ENCODE measurements at regions not wholly inside any gene's neighbourhood (a gene's known extent, or its start where the extent isn't known, plus 50 kb on each side); places are given as distances from the start of the nearest gene placed in this dataset.
A peak's percentile ranks its signal among the peaks of the same experiment; 100 is the strongest.

- Histone ChIP-seq H3K27me3 (ENCODE audit: control insufficient read depth, insufficient read depth, low read length) (no peaks in the 10 kb centered on the region), H3K4me3 (ENCODE audit: low read depth, low read length) (no peak overlapping the region), H3K36me3 (ENCODE audit: control insufficient read depth, insufficient read depth, low read length) (no peaks in the 10 kb centered on the region)
- no peak for TF ChIP-seq CTCF (IDR thresholded peaks at IDR 0.05; ENCODE audit: insufficient read depth, low read length, severe bottlenecking)
- no peak for FAIRE-seq
- DNase-seq (ENCODE audit: low read depth): no peak
Measured at GRCh38 chr5:143930561-143930960, 118.6 kb downstream of the HMHB1 start.

DNA sequence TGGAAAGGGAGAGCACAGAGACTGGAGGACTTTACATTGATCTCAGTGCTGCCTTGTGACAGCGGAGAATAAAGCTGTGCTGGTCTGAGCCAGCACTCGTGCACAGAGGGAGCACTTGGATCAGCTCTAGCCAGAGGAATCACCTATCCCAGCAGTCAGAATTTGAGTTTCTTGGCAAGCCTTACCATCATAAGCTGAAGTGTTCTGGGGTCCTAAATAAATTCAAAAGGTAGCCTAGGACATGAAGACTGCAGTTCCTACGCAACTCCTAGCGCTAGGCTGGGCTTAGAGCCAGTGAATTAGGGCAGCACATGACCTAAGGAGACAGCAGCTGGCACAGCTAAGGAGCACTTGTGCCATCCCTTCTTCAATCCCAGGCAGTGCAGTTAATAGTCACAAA lies 119.5 kb downstream of the HMHB1 start:
- no peak for TF ChIP-seq CTCF (IDR thresholded peaks at IDR 0.05; ENCODE audit: insufficient read depth, low read length, severe bottlenecking)
- FAIRE-seq: no peak
- H3K27me3 ChIP-seq (ENCODE audit: control insufficient read depth, insufficient read depth, low read length): no peaks in the 10 kb centered on the region
- H3K36me3 ChIP-seq (ENCODE audit: control insufficient read depth, insufficient read depth, low read length): no peaks in the 10 kb centered on the region
- no peak for DNase-seq (ENCODE audit: low read depth)
- H3K4me3 ChIP-seq (ENCODE audit: low read depth, low read length): no peak overlapping the region

DNA sequence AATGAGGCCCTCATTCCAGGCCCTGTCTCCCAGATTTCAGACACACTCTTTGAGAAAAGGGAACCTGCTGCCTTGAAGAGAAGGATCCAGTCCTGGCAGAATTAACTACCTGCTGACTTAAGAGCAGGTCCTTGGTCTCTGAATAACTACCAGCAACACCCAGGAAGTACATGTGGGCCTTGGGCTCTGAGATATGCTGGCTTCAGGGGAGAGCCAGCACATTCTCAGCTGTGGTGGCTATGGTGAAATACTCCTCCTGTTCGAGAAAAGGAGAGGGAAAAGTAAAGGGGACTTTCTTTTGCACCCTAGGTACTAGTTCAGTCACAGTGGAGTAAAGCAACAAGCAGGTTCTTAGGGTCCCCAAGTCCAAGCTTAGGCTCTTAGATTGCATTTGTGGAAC lies 120.0 kb downstream of the HMHB1 start:
- H3K27me3 ChIP-seq (ENCODE audit: control insufficient read depth, insufficient read depth, low read length): no peaks in the 10 kb centered on the region
- no peak overlapping the region for H3K4me3 ChIP-seq (ENCODE audit: low read depth, low read length)
- no peak for FAIRE-seq
- TF ChIP-seq CTCF (IDR thresholded peaks at IDR 0.05; ENCODE audit: insufficient read depth, low read length, severe bottlenecking): no peak
- H3K36me3 ChIP-seq (ENCODE audit: control insufficient read depth, insufficient read depth, low read length): no peaks in the 10 kb centered on the region
- DNase-seq (ENCODE audit: low read depth): no peak

DNA sequence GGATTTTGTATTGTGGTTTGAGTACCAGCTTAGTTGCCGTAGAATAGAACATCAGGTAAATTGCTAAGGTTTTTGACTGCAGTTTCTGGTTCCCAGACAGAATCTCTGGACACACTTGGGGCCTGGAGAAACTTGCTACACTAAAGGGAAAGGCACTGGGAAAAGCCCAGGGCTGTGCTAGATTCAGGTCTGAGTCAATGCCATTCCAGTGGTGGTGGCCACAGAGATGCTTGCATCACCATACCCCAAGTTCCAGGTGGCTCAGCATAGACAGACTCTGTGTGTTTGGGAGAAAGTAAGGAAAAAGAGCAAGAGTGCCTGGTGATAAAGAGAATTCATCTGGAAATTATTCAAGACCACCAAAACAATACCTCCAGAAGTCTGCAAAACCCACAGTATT lies 120.6 kb downstream of the HMHB1 start:
- Histone ChIP-seq H3K4me3 (ENCODE audit: low read depth, low read length) (no peak overlapping the region), H3K27me3 (ENCODE audit: control insufficient read depth, insufficient read depth, low read length) (no peaks in the 10 kb centered on the region), H3K36me3 (ENCODE audit: control insufficient read depth, insufficient read depth, low read length) (no peaks in the 10 kb centered on the region)
- peak; percentile 70 for DNase-seq (ENCODE audit: low read depth)
- no peak for TF ChIP-seq CTCF (IDR thresholded peaks at IDR 0.05; ENCODE audit: insufficient read depth, low read length, severe bottlenecking)
- FAIRE-seq: peak; percentile 7

DNA sequence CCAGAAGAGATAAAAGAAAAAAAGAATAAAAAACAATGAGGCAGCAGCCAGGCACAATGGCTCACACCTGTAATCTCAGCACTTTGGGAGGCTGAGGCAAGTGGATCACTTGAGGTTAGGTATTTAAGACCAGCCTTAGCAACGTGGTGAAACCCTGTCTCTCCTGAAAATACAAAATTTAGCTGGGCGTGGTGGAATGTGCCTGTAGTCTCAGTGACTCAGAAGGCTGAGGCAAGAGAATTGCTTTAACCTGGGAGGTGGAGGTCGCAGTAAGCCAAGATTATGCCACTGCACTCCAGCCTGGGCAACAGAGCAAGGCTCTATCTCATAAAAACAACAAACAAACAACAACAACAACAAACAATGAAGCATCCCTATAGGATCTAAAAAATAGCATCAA lies 121.5 kb downstream of the HMHB1 start:
- Histone ChIP-seq H3K4me3 (ENCODE audit: low read depth, low read length) (no peak overlapping the region), H3K36me3 (ENCODE audit: control insufficient read depth, insufficient read depth, low read length) (no peaks in the 10 kb centered on the region), H3K27me3 (ENCODE audit: control insufficient read depth, insufficient read depth, low read length) (no peaks in the 10 kb centered on the region)
- DNase-seq (ENCODE audit: low read depth) (peak; percentile 87), FAIRE-seq (no peak)
- TF ChIP-seq CTCF (IDR thresholded peaks at IDR 0.05; ENCODE audit: insufficient read depth, low read length, severe bottlenecking): no peak

- Histone ChIP-seq H3K4me3 (ENCODE audit: low read depth, low read length) (no peak overlapping the region), H3K27me3 (ENCODE audit: control insufficient read depth, insufficient read depth, low read length) (no peaks in the 10 kb centered on the region), H3K36me3 (ENCODE audit: control insufficient read depth, insufficient read depth, low read length) (no peaks in the 10 kb centered on the region)
- TF ChIP-seq CTCF (IDR thresholded peaks at IDR 0.05; ENCODE audit: insufficient read depth, low read length, severe bottlenecking): no peak
- FAIRE-seq (no peak), DNase-seq (ENCODE audit: low read depth) (no peak)
Measured at GRCh38 chr5:143934821-143935220, 122.9 kb downstream of the HMHB1 start.
